IgD-negative memory B cell (primary cell): ENCODE measurements at regions not wholly inside any gene's neighbourhood (a gene's known extent, or its start where the extent isn't known, plus 50 kb on each side); places are given as distances from the start of the nearest gene placed in this dataset.
A peak's percentile ranks its signal among the peaks of the same experiment; 100 is the strongest.

ENCODE experiments used
- H3K27ac Mint-ChIP-seq, 3 donors: one replicate each; pipeline ENCODE4 v1.8.0; 2020 to 2022; ENCODE audit warnings: mild to moderate bottlenecking in 3 of 3, mixed read lengths in 3 of 3, moderate library complexity in 1 of 3
- H3K27me3 Mint-ChIP-seq: one replicate; pipeline ENCODE4 v1.8.0; 2021; ENCODE audit warnings: mixed read lengths
- H3K36me3 Mint-ChIP-seq: one replicate; pipeline ENCODE4 v1.8.0; 2020; ENCODE audit warnings: mild to moderate bottlenecking, mixed read lengths
- H3K4me1 Mint-ChIP-seq, 3 donors: one replicate each; pipeline ENCODE4 v1.8.0; 2020 to 2022; ENCODE audit warnings: mixed read lengths in 3 of 3, mild to moderate bottlenecking in 1 of 3
- H3K4me3 Mint-ChIP-seq, 4 donors: one replicate each; pipeline ENCODE4 v1.8.0; 2020 to 2022; ENCODE audit warnings: mild to moderate bottlenecking in 4 of 4, mixed read lengths in 4 of 4, moderate library complexity in 3 of 4
- H3K9me3 Mint-ChIP-seq, 3 donors: one replicate each; pipeline ENCODE4 v1.8.0; 2020 to 2021; ENCODE audit warnings: mixed read lengths in 3 of 3, mild to moderate bottlenecking in 1 of 3

DNA sequence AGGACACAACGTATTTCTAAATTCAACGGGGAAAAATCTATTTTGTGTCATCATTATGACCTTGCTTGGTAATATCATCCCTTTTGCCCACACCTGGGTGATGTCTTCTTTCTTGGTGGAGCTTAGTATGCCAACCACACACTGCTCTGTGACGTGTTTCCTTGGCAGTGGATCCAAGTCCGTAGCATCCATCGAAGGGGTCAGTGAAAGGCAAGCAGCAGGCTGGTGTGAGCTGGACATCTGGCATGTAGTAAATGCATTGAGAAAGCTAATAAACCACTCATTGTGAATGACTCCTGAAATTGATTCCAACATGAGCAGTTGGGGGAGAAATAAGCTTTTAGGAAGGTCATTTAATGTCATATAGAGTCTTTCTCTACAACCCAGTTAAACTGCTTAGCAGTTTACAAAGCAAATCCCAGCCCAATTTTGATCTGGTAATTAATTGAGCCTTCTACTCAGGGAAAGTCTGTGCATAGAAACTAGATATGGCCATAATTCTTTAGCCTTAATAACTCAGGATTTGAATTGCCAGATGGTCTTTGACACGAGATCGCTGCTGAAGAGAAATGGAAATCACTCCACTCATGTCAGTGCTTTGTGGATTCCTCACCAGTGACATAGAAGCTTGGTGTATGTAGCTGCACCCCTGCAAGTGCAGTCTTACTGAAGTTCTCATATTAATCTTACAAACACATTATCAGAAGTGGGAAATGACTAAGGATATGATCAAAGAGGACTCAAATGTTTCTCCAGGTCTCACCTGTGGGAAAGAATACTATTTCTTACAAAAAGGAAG, 494.8 kb downstream of the CMPK2 start:
- Mint-ChIP-seq H3K4me1 (no peaks in the 10 kb centered on the region), H3K27ac (no peak overlapping the region), H3K36me3 (no peaks in the 10 kb centered on the region), H3K4me3 (no peak overlapping the region), H3K27me3 (no peaks in the 10 kb centered on the region), H3K9me3 (peaks cover 0 to 4% (median 0%) of the 10 kb centered on the region in 3 donors)

- no peaks in the 10 kb centered on the region for H3K36me3 Mint-ChIP-seq
- H3K27ac Mint-ChIP-seq: no peak overlapping the region
- H3K4me1 Mint-ChIP-seq: no peaks in the 10 kb centered on the region
- H3K9me3 Mint-ChIP-seq: peaks cover 0 to 4% (median 0%) of the 10 kb centered on the region in 3 donors
- H3K27me3 Mint-ChIP-seq: no peaks in the 10 kb centered on the region
- H3K4me3 Mint-ChIP-seq: no peak overlapping the region
Measured at GRCh38 chr2:6372317-6372901, 493.3 kb downstream of the CMPK2 start.

DNA sequence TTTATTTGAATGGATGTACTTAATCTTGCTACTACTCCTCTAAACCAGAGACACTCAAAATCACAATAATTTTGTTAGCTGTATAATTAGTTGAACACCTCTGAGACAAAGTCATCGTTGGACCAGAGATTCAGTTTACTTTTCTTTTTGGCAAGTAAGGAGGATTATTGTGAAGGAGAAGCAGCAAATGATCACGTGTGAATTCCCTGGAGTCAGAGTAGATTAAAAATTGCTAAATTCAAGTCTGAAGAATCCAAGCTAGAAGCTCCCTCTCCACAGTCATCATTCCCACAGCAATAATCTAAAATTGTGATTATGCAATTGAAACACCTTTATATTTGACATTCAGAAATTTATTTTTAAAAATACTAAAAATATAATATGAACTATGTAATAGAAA, 484.4 kb downstream of the CMPK2 start:
- Mint-ChIP-seq H3K9me3 (peaks cover 0 to 9% (median 3%) of the 10 kb centered on the region in 3 donors), H3K4me3 (no peak overlapping the region), H3K27ac (no peak overlapping the region), H3K36me3 (no peaks in the 10 kb centered on the region), H3K27me3 (no peaks in the 10 kb centered on the region), H3K4me1 (no peaks in the 10 kb centered on the region)

- Mint-ChIP-seq H3K4me3 (no peak overlapping the region), H3K36me3 (no peaks in the 10 kb centered on the region), H3K27me3 (no peaks in the 10 kb centered on the region), H3K27ac (no peak overlapping the region), H3K9me3 (peaks cover 0 to 2% (median 0%) of the 10 kb centered on the region in 3 donors), H3K4me1 (no peaks in the 10 kb centered on the region)
Measured at GRCh38 chr2:6384341-6384740, 481.4 kb downstream of the CMPK2 start.

DNA sequence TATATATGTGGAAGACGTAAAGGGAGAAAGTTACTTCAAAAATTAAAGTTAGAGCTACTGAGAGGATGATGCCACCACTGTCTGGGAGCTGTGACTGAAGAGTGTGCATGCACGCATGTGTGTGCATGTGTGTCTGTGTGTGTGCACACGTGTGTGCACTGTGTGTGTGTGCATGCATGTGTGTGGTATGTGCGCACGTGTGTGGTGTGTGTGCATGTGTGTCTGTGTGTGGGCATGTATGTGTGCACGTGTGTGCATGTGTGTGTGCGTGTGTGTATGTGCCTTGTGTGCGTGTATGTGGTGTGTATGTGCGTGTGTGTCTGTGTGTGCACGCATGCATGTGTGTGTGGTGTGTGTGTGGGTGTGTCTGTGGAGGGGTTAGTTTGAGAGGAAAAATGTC, 473.4 kb downstream of the CMPK2 start:
- peak overlapping the region in 1 of 3 donors; percentile 21 for H3K27ac Mint-ChIP-seq

DNA sequence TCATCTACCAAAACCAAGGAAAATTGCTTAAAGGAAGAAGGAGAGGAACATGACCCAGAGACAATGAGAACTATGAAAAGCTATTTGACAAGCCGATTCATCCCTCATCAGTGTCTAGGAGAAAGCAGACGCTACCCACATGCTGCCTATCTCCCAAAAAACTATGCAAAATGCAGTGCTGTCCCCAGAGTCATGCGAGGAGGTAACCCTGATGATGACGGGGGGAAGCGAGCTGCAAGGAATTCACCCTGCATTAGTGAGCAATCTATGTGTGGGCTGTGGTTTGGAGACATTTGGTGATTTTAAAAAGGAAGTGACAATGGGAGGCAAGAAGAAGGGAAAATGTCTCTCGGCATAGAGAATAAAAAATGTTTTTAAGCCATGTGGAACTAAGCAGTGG, 472.7 kb downstream of the CMPK2 start:
- H3K27ac Mint-ChIP-seq: no peak overlapping the region
- peaks cover 0 to 6% (median 2%) of the 10 kb centered on the region in 3 donors for H3K9me3 Mint-ChIP-seq
- H3K36me3 Mint-ChIP-seq: no peaks in the 10 kb centered on the region
- no peaks in the 10 kb centered on the region for H3K27me3 Mint-ChIP-seq
- H3K4me3 Mint-ChIP-seq: no peak overlapping the region
- peaks cover 0 to 2% (median 0%) of the 10 kb centered on the region in 3 donors for H3K4me1 Mint-ChIP-seq

More for the DNA sequence above, 473.4 kb downstream of the CMPK2 start:
- Mint-ChIP-seq H3K4me3 (no peak overlapping the region), H3K9me3 (peaks cover 0 to 3% (median 2%) of the 10 kb centered on the region in 3 donors), H3K36me3 (no peaks in the 10 kb centered on the region), H3K4me1 (peaks cover 0 to 2% (median 0%) of the 10 kb centered on the region in 3 donors), H3K27me3 (no peaks in the 10 kb centered on the region)

DNA sequence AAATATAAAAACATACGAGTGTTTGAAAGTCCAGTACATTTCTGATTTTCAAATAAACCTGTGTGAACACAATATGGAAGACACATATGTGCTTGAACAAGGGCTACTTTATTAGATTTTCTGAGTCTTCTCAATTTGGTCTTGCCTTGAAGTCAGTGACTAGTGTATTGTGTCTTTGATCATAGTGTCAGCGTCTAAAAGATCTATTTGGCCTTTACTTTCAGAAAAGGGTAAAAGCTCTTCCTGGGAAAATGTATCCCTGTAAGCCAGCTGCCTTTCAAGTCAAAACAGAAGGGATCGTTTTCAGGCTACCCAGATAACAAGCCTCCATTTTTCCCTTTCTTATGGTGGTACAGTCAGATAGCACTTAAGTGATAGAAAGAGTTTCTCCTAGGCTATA, 471.9 kb downstream of the CMPK2 start:
- H3K27me3 Mint-ChIP-seq: no peaks in the 10 kb centered on the region

GRCh38 chr2:6394276-6394675, 471.4 kb downstream of the CMPK2 start:
- no peaks in the 10 kb centered on the region for H3K36me3 Mint-ChIP-seq
- peaks cover 0 to 6% (median 1%) of the 10 kb centered on the region in 3 donors for H3K9me3 Mint-ChIP-seq
- H3K27ac Mint-ChIP-seq: no peak overlapping the region
- H3K4me3 Mint-ChIP-seq: no peak overlapping the region
- no peaks in the 10 kb centered on the region for H3K27me3 Mint-ChIP-seq
- H3K4me1 Mint-ChIP-seq: peaks cover 0 to 2% (median 0%) of the 10 kb centered on the region in 3 donors

More for the DNA sequence above, 471.9 kb downstream of the CMPK2 start:
- no peak overlapping the region for H3K4me3 Mint-ChIP-seq
- peaks cover 0 to 2% (median 0%) of the 10 kb centered on the region in 3 donors for H3K4me1 Mint-ChIP-seq
- H3K9me3 Mint-ChIP-seq: peaks cover 0 to 6% (median 2%) of the 10 kb centered on the region in 3 donors
- no peaks in the 10 kb centered on the region for H3K36me3 Mint-ChIP-seq
- no peak overlapping the region for H3K27ac Mint-ChIP-seq

- H3K36me3 Mint-ChIP-seq: no peaks in the 10 kb centered on the region
- peaks cover 0 to 4% (median 3%) of the 10 kb centered on the region in 3 donors for H3K9me3 Mint-ChIP-seq
- no peak overlapping the region for H3K27ac Mint-ChIP-seq
- H3K4me1 Mint-ChIP-seq: no peaks in the 10 kb centered on the region
- H3K27me3 Mint-ChIP-seq: no peaks in the 10 kb centered on the region
- H3K4me3 Mint-ChIP-seq: no peak overlapping the region
Measured at GRCh38 chr2:6398421-6398820, 467.3 kb downstream of the CMPK2 start.

GRCh38 chr2:6401301-6401700, 464.4 kb downstream of the CMPK2 start:
- H3K27ac Mint-ChIP-seq: no peak overlapping the region
- H3K4me3 Mint-ChIP-seq: no peak overlapping the region
- no peaks in the 10 kb centered on the region for H3K4me1 Mint-ChIP-seq
- H3K36me3 Mint-ChIP-seq: no peaks in the 10 kb centered on the region
- H3K27me3 Mint-ChIP-seq: no peaks in the 10 kb centered on the region
- H3K9me3 Mint-ChIP-seq: peaks cover 0 to 6% (median 3%) of the 10 kb centered on the region in 3 donors

DNA sequence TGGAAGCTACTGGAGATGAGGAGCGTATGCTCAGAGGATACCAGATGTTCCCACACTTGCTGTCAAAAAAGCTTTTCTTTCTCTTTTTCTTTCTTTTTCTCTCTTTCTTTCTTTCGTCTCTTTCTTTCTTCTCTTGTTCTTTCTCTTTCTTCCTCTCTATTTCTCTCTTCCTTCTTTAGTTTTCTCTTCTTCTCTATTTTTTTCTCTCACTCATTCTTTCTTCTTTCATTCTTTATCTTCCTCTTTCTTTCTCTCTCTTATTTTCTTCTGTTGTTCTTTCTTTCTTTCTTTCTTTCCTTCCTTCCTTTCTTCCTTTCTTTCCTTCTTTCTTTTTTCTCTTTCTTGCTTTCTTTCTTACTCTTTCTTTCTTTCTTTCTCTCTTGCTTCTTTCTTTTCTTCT, 457.6 kb downstream of the CMPK2 start:
- no peak overlapping the region for H3K4me3 Mint-ChIP-seq
- H3K9me3 Mint-ChIP-seq: peaks cover 0 to 2% (median 0%) of the 10 kb centered on the region in 3 donors
- no peak overlapping the region for H3K27ac Mint-ChIP-seq

GRCh38 chr2:6410313-6410712, 455.4 kb downstream of the CMPK2 start:
- Mint-ChIP-seq H3K4me1 (no peaks in the 10 kb centered on the region), H3K27ac (no peak overlapping the region), H3K36me3 (no peaks in the 10 kb centered on the region), H3K4me3 (no peak overlapping the region), H3K27me3 (no peaks in the 10 kb centered on the region), H3K9me3 (peaks cover 0 to 1% (median 0%) of the 10 kb centered on the region in 3 donors)

More for the DNA sequence above, 457.6 kb downstream of the CMPK2 start:
- H3K4me1 Mint-ChIP-seq: no peaks in the 10 kb centered on the region
- no peaks in the 10 kb centered on the region for H3K36me3 Mint-ChIP-seq
- no peaks in the 10 kb centered on the region for H3K27me3 Mint-ChIP-seq

- H3K36me3 Mint-ChIP-seq: no peaks in the 10 kb centered on the region
- H3K9me3 Mint-ChIP-seq: peaks cover 0 to 3% (median 1%) of the 10 kb centered on the region in 3 donors
- H3K27me3 Mint-ChIP-seq: no peaks in the 10 kb centered on the region
- H3K4me3 Mint-ChIP-seq: peak overlapping the region in 1 of 4 donors; percentile 6
- H3K4me1 Mint-ChIP-seq: no peaks in the 10 kb centered on the region
- no peak overlapping the region for H3K27ac Mint-ChIP-seq
Measured at GRCh38 chr2:6412533-6413091, 453.1 kb downstream of the CMPK2 start.

- Mint-ChIP-seq H3K27me3 (no peaks in the 10 kb centered on the region), H3K4me1 (peaks cover 1 to 7% (median 4%) of the 10 kb centered on the region in 3 donors), H3K27ac (no peak overlapping the region), H3K36me3 (no peaks in the 10 kb centered on the region), H3K4me3 (no peak overlapping the region), H3K9me3 (peaks cover 0 to 5% (median 1%) of the 10 kb centered on the region in 3 donors)
Measured at GRCh38 chr2:6417050-6417449, 448.7 kb downstream of the CMPK2 start.

DNA sequence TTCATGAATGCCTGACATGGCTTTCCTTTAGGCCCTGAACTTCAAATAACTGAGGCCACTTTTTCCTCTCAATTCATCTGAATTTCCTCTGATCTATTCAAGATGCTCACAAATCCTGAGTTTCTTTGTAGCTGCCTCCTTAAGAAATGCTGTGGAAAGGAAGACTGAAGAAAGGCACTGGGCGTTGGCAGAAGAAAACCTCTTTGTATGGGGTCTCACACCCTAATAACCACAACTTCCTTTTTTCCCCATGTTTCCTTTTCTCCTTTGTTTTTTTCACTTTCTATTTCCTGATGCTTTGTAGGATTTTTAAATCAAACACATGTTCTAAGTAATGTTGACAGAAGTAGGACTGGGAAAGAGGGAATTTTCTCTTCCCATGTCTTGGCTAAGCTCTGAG, 447.4 kb downstream of the CMPK2 start:
- Mint-ChIP-seq H3K27me3 (no peaks in the 10 kb centered on the region), H3K4me3 (no peak overlapping the region), H3K36me3 (no peaks in the 10 kb centered on the region)

More for the DNA sequence above, 447.4 kb downstream of the CMPK2 start:
- H3K27ac Mint-ChIP-seq: peak overlapping the region in 1 of 3 donors; percentile 10
- H3K4me1 Mint-ChIP-seq: peaks cover 1 to 7% (median 4%) of the 10 kb centered on the region in 3 donors
- peaks cover 0 to 5% (median 1%) of the 10 kb centered on the region in 3 donors for H3K9me3 Mint-ChIP-seq
